Peyer's patch (tissue), 4 donors: ENCODE measurements at regions not wholly inside any gene's neighbourhood (a gene's known extent, or its start where the extent isn't known, plus 50 kb on each side); places are given as distances from the start of the nearest gene placed in this dataset.

Source experiments
- CTCF ChIP-seq, 6 experiments: fragments of 450-650 bp in 4 of 6; fragments of 200-600 bp in 2 of 6; sonication (generic) in 1 of 6; IDR thresholded peaks; one replicate each; pipeline ENCODE4 v1.5.1; 2017 to 2019; ENCODE audit warnings: antibody characterized with exemption in 6 of 6, mild to moderate bottlenecking in 3 of 6, moderate library complexity in 1 of 6
- POLR2A ChIP-seq, 2 donors: fragments of 450-650 bp; IDR thresholded peaks; one replicate each; pipeline ENCODE4 v1.5.1; 2017; ENCODE audit warnings: antibody characterized with exemption in 2 of 2, mild to moderate bottlenecking in 2 of 2, moderate library complexity in 2 of 2

GRCh38 chr4:135186002-135186401 lies 984.4 kb upstream of the PABPC4L start:
- no peak for TF ChIP-seq CTCF (IDR thresholded peaks at IDR 0.05)
- TF ChIP-seq POLR2A (IDR thresholded peaks at IDR 0.05) = no peak
